Stomach (tissue), 4 donors: ENCODE measurements at regions not wholly inside any gene's neighbourhood (a gene's known extent, or its start where the extent isn't known, plus 50 kb on each side); places are given as distances from the start of the nearest gene placed in this dataset.

Source experiments
- CTCF ChIP-seq, 7 experiments: fragments of 450-650 bp in 4 of 7; fragments of 200-600 bp in 3 of 7; sonication (generic) in 3 of 7; IDR thresholded peaks; one replicate each; pipeline ENCODE4 v1.5.1; 2016 to 2019; ENCODE audit warnings: antibody characterized with exemption in 7 of 7, control low read depth in 2 of 7, mild to moderate bottlenecking in 1 of 7
- EP300 ChIP-seq: sonication (generic); formaldehyde crosslinking; IDR thresholded peaks from one replicate; pipeline ENCODE4 v1.6.1; 2017; ENCODE audit warnings: antibody characterized with exemption
- POLR2A ChIP-seq, 4 donors: fragments of 450-650 bp; IDR thresholded peaks; one replicate each; pipeline ENCODE4 v1.6.1; 2016; ENCODE audit warnings: antibody characterized with exemption in 4 of 4, control low read depth in 2 of 4, mild to moderate bottlenecking in 1 of 4, moderate library complexity in 1 of 4
- POLR2AphosphoS5 ChIP-seq, 3 donors: sonication (generic); formaldehyde crosslinking; IDR thresholded peaks; one replicate each; pipeline ENCODE4 v1.6.1; 2016; ENCODE audit warnings: antibody characterized with exemption in 3 of 3

DNA sequence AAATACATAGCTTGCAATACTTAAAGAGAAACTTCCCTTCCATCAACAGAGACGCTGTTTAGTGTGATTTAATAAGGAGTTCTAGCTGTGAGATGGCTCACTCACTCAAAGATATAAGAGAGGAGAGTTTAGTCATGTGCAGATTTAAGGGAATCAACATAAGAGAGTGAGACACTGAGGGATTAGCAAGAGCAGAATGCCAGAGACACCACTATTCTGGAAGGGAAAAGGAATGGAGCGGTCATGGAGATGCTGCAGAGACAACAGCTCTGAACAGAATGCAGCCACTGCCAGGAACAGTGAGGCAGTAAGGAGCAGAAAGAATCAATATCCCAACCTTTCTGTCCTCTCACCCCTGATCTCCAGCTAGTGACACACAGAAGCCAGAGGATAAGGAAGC is 248.8 kb downstream of the MBNL1 start:
- TF ChIP-seq POLR2A (IDR thresholded peaks at IDR 0.05) (no peak), CTCF (IDR thresholded peaks at IDR 0.05) (no peak), POLR2AphosphoS5 (IDR thresholded peaks at IDR 0.05) (no peak), EP300 (no peak)
